ENCODE measurements at regions not wholly inside any gene's neighbourhood (a gene's known extent, or its start where the extent isn't known, plus 50 kb on each side); places are given as distances from the start of the nearest gene placed in this dataset.

DNA sequence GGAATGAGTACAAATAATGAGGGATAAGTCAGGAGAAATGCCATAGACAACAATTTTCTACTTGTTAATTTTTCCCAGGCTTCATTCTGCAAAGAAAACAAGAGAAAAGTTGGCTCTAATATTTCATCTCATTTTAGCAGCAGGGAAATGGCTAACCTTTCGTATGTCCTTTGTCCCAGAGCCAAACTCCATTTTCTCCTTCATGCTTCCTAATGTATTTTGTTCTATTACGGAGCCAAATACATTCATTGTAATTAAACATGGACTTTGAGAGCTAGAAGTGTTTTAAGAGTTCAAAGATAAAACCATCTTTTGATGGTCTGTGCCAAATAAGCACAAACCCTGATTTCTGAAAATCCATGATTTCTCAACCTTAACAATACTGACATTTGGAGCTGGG lies 136.9 kb downstream of the PTCHD4 start:
- FAIRE-seq (no peak), ATAC-seq (no peak), DNase-seq (ENCODE audit: extremely low read depth in 1 of 4, low spot score in 3 of 4) (no peak)
- Histone ChIP-seq H3K4me3 (no peak overlapping the region), H3K9ac (ENCODE audit: insufficient read depth in 1 of 2, low read depth in 2 of 2, low read length in 2 of 2) (no peak overlapping the region), H3K4me2 (ENCODE audit: insufficient read depth, low read length) (no peak overlapping the region), H4K20me1 (replicated peaks; ENCODE audit: control insufficient read depth, insufficient read depth, low read length) (no peaks in the 10 kb centered on the region), H3K27ac (ENCODE audit: extremely low read depth, low read depth, low read length) (no peak overlapping the region), H3K27me3 (ENCODE audit: control insufficient read depth in 2 of 2, insufficient read depth in 2 of 2, low read length in 2 of 2) (no peaks in the 10 kb centered on the region), H3K9me3 (replicated peaks; ENCODE audit: control insufficient read depth, insufficient read depth, low read depth, low read length) (no peaks in the 10 kb centered on the region), H3K36me3 (ENCODE audit: control insufficient read depth, insufficient read depth, low read length) (no peaks in the 10 kb centered on the region), H3K4me1 (replicated peaks in 1 of 2; ENCODE audit: control insufficient read depth in 2 of 2, insufficient read depth in 2 of 2, low read length in 2 of 2) (no peaks in the 10 kb centered on the region), H3K79me2 (ENCODE audit: control insufficient read depth, insufficient read depth, low read length) (no peaks in the 10 kb centered on the region), H2AFZ (ENCODE audit: low read depth, low read length) (no peak overlapping the region), H3K9me1 (ENCODE audit: control insufficient read depth, insufficient read depth, low read length) (no peaks in the 10 kb centered on the region)
- WGBS (ENCODE audit: insufficient coverage, low coverage, missing lambda C conversion rate) = 0% methylated on average over 2 of the region's 2 CpGs
- ChIA-PET POLR2A (no interaction called here), CTCF (ENCODE audit: low intra/inter-chr PET ratio) (no interaction called here)
- intact Hi-C loops (cut with micrococcal nuclease) = no loop called here
- BruUV-seq (replicated peaks) = no TSS peak
- in situ Hi-C loops (cut with MboI) = no loop called here
- no peak for TF ChIP-seq GATAD2A (IDR thresholded peaks at IDR 0.05)
- no peak for TF ChIP-seq HSF4 (CRISPR knock-in tag; IDR thresholded peaks at IDR 0.05; ENCODE audit: borderline replicate concordance)
- TF ChIP-seq ZNF146 (CRISPR knock-in tag; IDR thresholded peaks at IDR 0.05; ENCODE audit: unreplicated experiment) = no peak
- TF ChIP-seq, protein P1, sequence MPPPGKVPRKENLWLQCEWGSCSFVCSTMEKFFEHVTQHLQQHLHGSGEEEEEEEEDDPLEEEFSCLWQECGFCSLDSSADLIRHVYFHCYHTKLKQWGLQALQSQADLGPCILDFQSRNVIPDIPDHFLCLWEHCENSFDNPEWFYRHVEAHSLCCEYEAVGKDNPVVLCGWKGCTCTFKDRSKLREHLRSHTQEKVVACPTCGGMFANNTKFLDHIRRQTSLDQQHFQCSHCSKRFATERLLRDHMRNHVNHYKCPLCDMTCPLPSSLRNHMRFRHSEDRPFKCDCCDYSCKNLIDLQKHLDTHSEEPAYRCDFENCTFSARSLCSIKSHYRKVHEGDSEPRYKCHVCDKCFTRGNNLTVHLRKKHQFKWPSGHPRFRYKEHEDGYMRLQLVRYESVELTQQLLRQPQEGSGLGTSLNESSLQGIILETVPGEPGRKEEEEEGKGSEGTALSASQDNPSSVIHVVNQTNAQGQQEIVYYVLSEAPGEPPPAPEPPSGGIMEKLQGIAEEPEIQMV (tag; conservative IDR thresholded peaks at IDR 0.05; ENCODE audit: low read depth) = no peak
- no peak for TF ChIP-seq GABPB1 (CRISPR knock-in tag; IDR thresholded peaks at IDR 0.05)
- no peak for TF ChIP-seq KLF10 (CRISPR knock-in tag; IDR thresholded peaks at IDR 0.05)
- TF ChIP-seq NR2C2 (CRISPR knock-in tag; IDR thresholded peaks at IDR 0.05) = no peak
- TF ChIP-seq NR2C2 (tag; IDR thresholded peaks at IDR 0.05) = no peak
- no peak for TF ChIP-seq DLX4 (CRISPR knock-in tag; IDR thresholded peaks at IDR 0.05)
- TF ChIP-seq, protein P2, sequence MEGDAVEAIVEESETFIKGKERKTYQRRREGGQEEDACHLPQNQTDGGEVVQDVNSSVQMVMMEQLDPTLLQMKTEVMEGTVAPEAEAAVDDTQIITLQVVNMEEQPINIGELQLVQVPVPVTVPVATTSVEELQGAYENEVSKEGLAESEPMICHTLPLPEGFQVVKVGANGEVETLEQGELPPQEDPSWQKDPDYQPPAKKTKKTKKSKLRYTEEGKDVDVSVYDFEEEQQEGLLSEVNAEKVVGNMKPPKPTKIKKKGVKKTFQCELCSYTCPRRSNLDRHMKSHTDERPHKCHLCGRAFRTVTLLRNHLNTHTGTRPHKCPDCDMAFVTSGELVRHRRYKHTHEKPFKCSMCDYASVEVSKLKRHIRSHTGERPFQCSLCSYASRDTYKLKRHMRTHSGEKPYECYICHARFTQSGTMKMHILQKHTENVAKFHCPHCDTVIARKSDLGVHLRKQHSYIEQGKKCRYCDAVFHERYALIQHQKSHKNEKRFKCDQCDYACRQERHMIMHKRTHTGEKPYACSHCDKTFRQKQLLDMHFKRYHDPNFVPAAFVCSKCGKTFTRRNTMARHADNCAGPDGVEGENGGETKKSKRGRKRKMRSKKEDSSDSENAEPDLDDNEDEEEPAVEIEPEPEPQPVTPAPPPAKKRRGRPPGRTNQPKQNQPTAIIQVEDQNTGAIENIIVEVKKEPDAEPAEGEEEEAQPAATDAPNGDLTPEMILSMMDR (IDR thresholded peaks at IDR 0.05 in 2 of 3, conservative IDR thresholded peaks at IDR 0.05 in 1 of 3; ENCODE audit: insufficient read depth in 2 of 3, low read depth in 1 of 3, low read length in 3 of 3) = no peak
- TF ChIP-seq RREB1 (CRISPR knock-in tag; IDR thresholded peaks at IDR 0.05) = no peak
- no peak for TF ChIP-seq TFAP4 (CRISPR knock-in tag; IDR thresholded peaks at IDR 0.05; ENCODE audit: borderline replicate concordance)
- no peak for TF ChIP-seq ZNF445 (CRISPR knock-in tag; IDR thresholded peaks at IDR 0.05; ENCODE audit: low read depth)
